ENCODE measurements at regions not wholly inside any gene's neighbourhood (a gene's known extent, or its start where the extent isn't known, plus 50 kb on each side); places are given as distances from the start of the nearest gene placed in this dataset.
"Not testable (repeated sequence)": the region's sequence is repeated elsewhere in the genome, so short reads cannot be mapped to it uniquely, and the experiment has no call there.

DNA sequence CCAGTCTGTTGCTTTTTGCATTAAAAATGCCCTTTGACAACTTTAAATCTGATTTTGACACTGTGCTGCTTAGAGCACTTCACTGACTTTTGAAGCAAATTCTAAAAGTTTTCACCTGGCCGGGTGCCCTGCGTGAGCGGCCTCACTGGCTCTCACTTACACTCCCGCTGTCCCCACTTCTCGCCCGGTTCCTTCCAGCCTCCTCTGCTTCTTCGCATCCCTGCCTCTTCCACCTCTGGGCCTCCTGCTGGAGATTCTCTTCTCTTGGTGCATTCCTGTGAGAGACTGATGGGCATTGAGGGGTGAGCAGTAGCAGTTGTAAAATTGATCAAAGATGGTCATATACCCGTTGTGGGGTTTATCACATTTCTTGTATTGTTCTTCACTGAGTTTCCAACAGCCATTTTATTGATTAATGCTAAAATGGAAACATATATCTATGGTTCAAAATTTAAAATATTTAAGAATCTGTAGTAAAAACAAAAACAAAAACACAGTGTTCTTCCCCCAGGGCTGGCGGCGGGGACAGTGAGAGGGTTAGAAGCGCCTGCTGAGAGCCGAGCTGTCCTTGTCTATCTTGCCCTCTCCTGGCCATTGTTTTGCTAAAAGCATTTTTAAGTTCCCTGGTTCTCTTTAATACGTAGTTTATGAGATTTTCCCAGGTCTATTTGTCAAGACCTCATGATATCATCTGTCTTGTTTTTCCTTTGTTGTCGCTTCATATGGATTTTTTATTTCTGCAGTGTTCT is 160.1 kb downstream of the GOLGA8K start:
- not testable (repeated sequence) for H3K4me3 ChIP-seq, H3K27me3 ChIP-seq, H3K36me3 ChIP-seq, H3K9me3 ChIP-seq, H3K4me1 ChIP-seq, H3K27ac ChIP-seq
- DNase-seq, result peak in 1 of 3 donors; percentile 36

DNA sequence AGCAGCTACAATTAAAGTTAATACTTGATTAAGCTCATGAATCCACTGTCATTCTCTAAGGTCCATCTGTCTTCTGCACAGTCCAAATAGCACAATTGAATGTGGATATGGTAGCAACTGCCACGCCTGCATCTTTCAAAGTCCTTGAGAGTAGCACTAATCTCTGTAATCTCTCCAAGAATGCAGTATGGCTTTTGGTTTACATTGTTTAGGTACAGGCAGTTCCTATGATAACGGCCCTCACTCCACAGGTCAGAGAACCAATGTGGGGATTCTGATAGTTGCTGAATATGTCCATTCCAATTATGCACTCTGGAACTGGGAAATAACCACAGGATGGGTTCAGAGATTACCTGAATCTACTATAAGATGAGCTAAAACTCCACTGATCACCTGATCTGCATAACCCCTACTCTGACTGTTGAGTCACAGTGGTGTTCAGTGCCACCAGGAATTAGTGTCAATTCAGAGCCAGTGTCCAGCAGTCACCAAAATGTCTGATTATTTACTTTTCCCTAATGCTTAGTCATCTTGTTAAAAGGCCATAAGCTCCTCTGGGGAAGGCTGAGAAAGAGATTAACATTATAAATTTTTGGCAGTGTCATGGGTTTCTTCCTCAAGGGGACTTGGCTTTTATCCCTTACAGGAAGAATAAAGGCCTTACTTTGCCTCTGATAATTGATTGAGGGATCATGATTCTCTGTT is 175.5 kb downstream of the GOLGA8K start:
- not testable (repeated sequence) for DNase-seq, H3K9me3 ChIP-seq, H3K4me1 ChIP-seq, H3K27me3 ChIP-seq, H3K4me3 ChIP-seq, H3K27ac ChIP-seq, H3K36me3 ChIP-seq

DNA sequence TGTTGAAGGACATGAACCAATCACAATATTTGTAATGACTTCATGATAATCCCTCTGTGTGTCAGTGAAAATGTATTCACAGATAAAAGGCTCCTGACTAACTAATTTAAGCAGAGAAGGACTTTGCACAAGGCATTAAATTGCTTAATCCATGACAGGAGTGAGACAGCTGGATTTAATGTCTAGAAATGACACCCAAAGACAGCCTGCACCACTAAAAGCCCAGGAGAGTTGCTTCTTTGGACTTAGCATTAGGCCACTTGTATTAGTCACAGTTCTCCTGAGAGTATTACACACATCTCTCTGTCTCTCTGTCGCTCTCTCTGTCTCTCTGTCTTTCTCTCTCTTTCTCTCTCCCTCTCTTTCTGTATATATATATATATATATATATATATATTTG is 180.4 kb downstream of the GOLGA8K start:
- TF ChIP-seq CTCF (IDR thresholded peaks at IDR 0.05), result no peak
- no peak for TF ChIP-seq POLR2A (IDR thresholded peaks at IDR 0.05)
- H3K9me3 ChIP-seq, result no peaks in the 10 kb centered on the region
- H3K27ac ChIP-seq, result no peak overlapping the region
- no peaks in the 10 kb centered on the region for H3K27me3 ChIP-seq
- no peaks in the 10 kb centered on the region for H3K36me3 ChIP-seq
- no peak overlapping the region for H3K4me3 ChIP-seq
- no peak for DNase-seq
- no peaks in the 10 kb centered on the region for H3K4me1 ChIP-seq

Small RNAs in the stretch of these regions (small RNA-seq; reads per million reads assigned to genes)
- gene RNU6-18P, result 0 reads per million in 2 donors

Data from Peyer's patch (tissue), 4 donors.